Vagina (tissue), 2 donors: ENCODE measurements at regions not wholly inside any gene's neighbourhood (a gene's known extent, or its start where the extent isn't known, plus 50 kb on each side); places are given as distances from the start of the nearest gene placed in this dataset.
"Not testable (repeated sequence)": the region's sequence is repeated elsewhere in the genome, so short reads cannot be mapped to it uniquely, and the experiment has no call there.

Experiments
- CTCF ChIP-seq, 3 experiments: fragments of 450-650 bp in 2 of 3; fragments of 200-600 bp in 1 of 3; sonication (generic) in 1 of 3; IDR thresholded peaks; one replicate each; pipeline ENCODE4 v1.5.1; 2017 to 2019; ENCODE audit warnings: antibody characterized with exemption in 3 of 3, mild to moderate bottlenecking in 2 of 3, moderate library complexity in 2 of 3
- POLR2A ChIP-seq, 2 donors: fragments of 450-650 bp; IDR thresholded peaks; one replicate each; pipeline ENCODE4 v1.6.1; 2017; ENCODE audit warnings: antibody characterized with exemption in 2 of 2, mild to moderate bottlenecking in 2 of 2, moderate library complexity in 2 of 2
- POLR2AphosphoS5 ChIP-seq, 2 donors: sonication (generic); formaldehyde crosslinking; IDR thresholded peaks; one replicate each; pipeline ENCODE4 v1.9.0; 2017; ENCODE audit warnings: antibody characterized with exemption in 2 of 2, mild to moderate bottlenecking in 2 of 2, low read depth in 1 of 2; ENCODE audit not compliant: insufficient read depth in 1 of 2

- TF ChIP-seq CTCF (IDR thresholded peaks at IDR 0.05); POLR2AphosphoS5 (IDR thresholded peaks at IDR 0.05; ENCODE audit: insufficient read depth in 1 of 2, low read depth in 1 of 2); POLR2A (IDR thresholded peaks at IDR 0.05): not testable (repeated sequence)
These were observed 242.2 kb downstream of the FAM72C start for GRCh38 chr1:143729449-143730111.
